Kidney (tissue), 13 donors: ENCODE measurements at regions not wholly inside any gene's neighbourhood (a gene's known extent, or its start where the extent isn't known, plus 50 kb on each side); places are given as distances from the start of the nearest gene placed in this dataset.

Source experiments
- DNase-seq, 5 donors: peaks; one replicate each; pipeline ENCODE4 v3.0.0-alpha.2; 2013 to 2020
- FAIRE-seq: peaks from 2 replicates; lab custom pipeline; 2012; peaks lifted over from hg19 to GRCh38; lab: Jason Lieb, UNC
- H3K27ac ChIP-seq, 2 donors: one replicate each; pipeline ENCODE4 v1.7.0; 2013; ENCODE audit warnings: low read depth in 2 of 2, low read length in 2 of 2, inconsistent platforms in 1 of 2
- H3K27me3 ChIP-seq: one replicate; pipeline ENCODE4 v1.7.1; 2013; ENCODE audit warnings: low read length, inconsistent platforms; ENCODE audit not compliant: control insufficient read depth, insufficient read depth
- H3K36me3 ChIP-seq, 3 donors: one replicate each; pipeline versions ENCODE4 v1.7.0 to v1.7.1; 2013; ENCODE audit warnings: low read length in 3 of 3, control low read depth in 1 of 3, inconsistent platforms in 1 of 3; ENCODE audit not compliant: insufficient read depth in 3 of 3, control insufficient read depth in 2 of 3
- H3K4me1 ChIP-seq, 3 donors: one replicate each; pipeline versions ENCODE4 v1.7.0 to v1.7.1; 2013; ENCODE audit warnings: low read length in 3 of 3, inconsistent platforms in 1 of 3, low read depth in 1 of 3; ENCODE audit not compliant: control insufficient read depth in 2 of 3, insufficient read depth in 2 of 3
- H3K4me3 ChIP-seq, 3 donors: one replicate each; pipeline versions ENCODE4 v1.7.0 to v1.8.1; 2013; ENCODE audit warnings: low read length in 3 of 3, control low read depth in 1 of 3, inconsistent platforms in 1 of 3
- H3K9ac ChIP-seq, 3 donors: one replicate each; pipeline versions ENCODE4 v1.7.0 to v1.7.1; 2013; ENCODE audit warnings: low read length in 3 of 3, control low read depth in 1 of 3, inconsistent platforms in 1 of 3
- H3K9me3 ChIP-seq, 3 donors: one replicate each; pipeline versions ENCODE4 v1.7.0 to v1.7.1; 2013; ENCODE audit warnings: low read length in 3 of 3, control low read depth in 1 of 3, inconsistent platforms in 1 of 3; ENCODE audit not compliant: control insufficient read depth in 2 of 3, insufficient read depth in 1 of 3
- intact Hi-C: fragments of 100-400 bp; cut with DNase I; formaldehyde crosslinking; loops from one replicate; pipeline ENCODE4 v1.11.1; 2022
- TF ChIP-seq, protein P1 (sequence below): IDR thresholded peaks from 3 replicates; pipeline ENCODE4 v1.5.1; 2012; ENCODE audit warnings: mild to moderate bottlenecking, moderate library complexity, borderline replicate concordance; ENCODE audit not compliant: insufficient read depth; ENCODE audit errors: extremely low read depth
- donor health status: control.
- donor health status: control.
- donor health status: control.
- donor health status: control.
- donor health status: control.
- donor health status: DM: yes; HTN: yes; CAD: no.
- donor health status: Normal renal cell carcinoma (clear cell type).

DNA sequence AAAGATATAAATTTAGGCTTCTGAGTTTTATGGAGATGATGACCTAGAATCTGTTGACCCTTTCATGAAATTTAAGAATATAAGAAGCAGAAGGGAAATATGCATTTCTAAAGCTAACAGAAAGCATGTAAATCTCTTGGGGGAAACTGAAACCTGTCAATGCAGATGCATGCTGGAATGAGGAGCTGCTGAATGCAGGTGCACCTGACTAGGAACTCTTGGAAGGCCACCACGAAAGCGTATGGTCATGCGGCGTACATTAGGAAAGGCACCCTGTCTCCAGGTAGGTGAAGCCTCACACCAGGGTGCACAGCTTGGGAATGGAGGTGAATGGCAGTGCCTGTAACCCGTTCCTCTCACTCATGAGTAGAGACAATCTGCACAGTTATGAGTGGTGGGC is 309.7 kb downstream of the SEC16B start:
- no peaks in the 10 kb centered on the region for H3K27me3 ChIP-seq
- intact Hi-C loops, result no loop called here
- H3K9ac ChIP-seq, result no peak overlapping the region
- H3K9me3 ChIP-seq, result no peaks in the 10 kb centered on the region
- no peaks in the 10 kb centered on the region for H3K4me1 ChIP-seq
- no peak for DNase-seq
- no peaks in the 10 kb centered on the region for H3K36me3 ChIP-seq
- TF ChIP-seq, protein P1, sequence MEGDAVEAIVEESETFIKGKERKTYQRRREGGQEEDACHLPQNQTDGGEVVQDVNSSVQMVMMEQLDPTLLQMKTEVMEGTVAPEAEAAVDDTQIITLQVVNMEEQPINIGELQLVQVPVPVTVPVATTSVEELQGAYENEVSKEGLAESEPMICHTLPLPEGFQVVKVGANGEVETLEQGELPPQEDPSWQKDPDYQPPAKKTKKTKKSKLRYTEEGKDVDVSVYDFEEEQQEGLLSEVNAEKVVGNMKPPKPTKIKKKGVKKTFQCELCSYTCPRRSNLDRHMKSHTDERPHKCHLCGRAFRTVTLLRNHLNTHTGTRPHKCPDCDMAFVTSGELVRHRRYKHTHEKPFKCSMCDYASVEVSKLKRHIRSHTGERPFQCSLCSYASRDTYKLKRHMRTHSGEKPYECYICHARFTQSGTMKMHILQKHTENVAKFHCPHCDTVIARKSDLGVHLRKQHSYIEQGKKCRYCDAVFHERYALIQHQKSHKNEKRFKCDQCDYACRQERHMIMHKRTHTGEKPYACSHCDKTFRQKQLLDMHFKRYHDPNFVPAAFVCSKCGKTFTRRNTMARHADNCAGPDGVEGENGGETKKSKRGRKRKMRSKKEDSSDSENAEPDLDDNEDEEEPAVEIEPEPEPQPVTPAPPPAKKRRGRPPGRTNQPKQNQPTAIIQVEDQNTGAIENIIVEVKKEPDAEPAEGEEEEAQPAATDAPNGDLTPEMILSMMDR, result no peak
- no peak overlapping the region for H3K27ac ChIP-seq
- FAIRE-seq, result no peak
- H3K4me3 ChIP-seq, result no peak overlapping the region

DNA sequence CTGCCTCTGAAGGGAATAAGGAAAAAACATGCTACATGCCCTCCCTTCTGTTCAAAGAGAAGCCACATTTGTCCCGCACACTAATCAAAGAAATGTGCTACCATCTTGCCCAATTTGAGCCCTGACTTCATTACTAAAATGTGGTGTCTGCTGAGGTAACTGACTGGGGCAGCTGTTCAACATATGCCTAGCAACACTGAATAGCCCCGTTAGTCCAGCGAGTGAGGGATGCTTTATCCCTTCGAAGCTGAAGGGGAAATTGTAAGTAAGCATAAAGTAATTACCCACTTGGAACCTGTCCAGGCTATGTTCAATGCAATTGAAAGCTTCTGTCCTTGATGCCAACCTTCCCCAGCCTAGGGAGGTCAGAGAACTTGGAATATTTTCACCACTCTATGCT is 310.6 kb downstream of the SEC16B start:
- FAIRE-seq, result no peak
- no peak overlapping the region for H3K4me3 ChIP-seq
- H3K36me3 ChIP-seq, result no peaks in the 10 kb centered on the region
- H3K27ac ChIP-seq, result no peak overlapping the region
- H3K9me3 ChIP-seq, result no peaks in the 10 kb centered on the region
- TF ChIP-seq, protein P1, result no peak
- DNase-seq, result no peak
- H3K9ac ChIP-seq, result no peak overlapping the region
- intact Hi-C loops, result no loop called here
- no peaks in the 10 kb centered on the region for H3K27me3 ChIP-seq
- H3K4me1 ChIP-seq, result no peaks in the 10 kb centered on the region

DNA sequence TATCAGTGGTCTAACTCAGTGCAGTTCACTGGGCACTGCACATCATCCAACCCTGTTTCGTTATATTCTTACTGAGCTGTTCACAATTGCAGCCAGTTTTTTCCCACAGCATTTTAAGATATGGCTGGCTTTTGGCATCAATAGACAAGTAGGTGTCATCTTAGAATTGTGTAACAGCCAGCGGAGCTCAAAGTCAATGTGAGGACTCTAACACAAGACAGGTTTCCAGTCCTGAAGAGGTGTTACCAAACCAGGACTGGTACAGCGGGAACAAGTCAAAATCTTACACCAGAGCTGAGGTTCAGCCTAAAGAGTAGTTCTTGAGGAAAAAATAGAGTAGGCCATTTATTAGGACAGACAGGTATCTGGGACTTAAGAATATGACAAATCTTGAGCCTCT is 313.3 kb downstream of the SEC16B start:
- Histone ChIP-seq H3K27me3 (no peaks in the 10 kb centered on the region), H3K4me1 (peaks cover 0 to 3% (median 0%) of the 10 kb centered on the region in 3 donors), H3K9me3 (no peaks in the 10 kb centered on the region), H3K4me3 (no peak overlapping the region), H3K9ac (no peak overlapping the region), H3K36me3 (no peaks in the 10 kb centered on the region), H3K27ac (no peak overlapping the region)
- FAIRE-seq, result no peak
- intact Hi-C loops, result no loop called here
- no peak for DNase-seq
- TF ChIP-seq, protein P1, result no peak

DNA sequence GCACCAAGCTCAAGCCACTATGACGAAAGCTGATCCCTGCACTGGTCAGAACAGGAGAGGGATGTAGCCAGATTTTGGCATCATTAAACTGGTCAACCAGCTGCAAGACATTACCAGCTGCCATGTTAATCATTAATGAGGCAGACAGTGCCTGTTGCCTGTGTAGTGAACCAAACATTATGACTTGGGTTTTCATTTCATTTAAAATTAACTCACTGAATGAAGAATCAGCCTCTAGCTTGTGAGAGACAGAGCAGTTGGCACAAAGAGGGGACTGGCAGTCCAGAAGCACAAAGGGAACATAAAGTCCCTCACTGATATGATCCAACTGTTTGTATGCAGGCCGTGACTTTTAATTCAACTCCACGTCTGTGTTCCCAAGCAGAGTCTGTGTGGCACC is 318.9 kb downstream of the SEC16B start:
- Histone ChIP-seq H3K27me3 (no peaks in the 10 kb centered on the region), H3K4me3 (no peak overlapping the region), H3K9ac (no peak overlapping the region), H3K36me3 (no peaks in the 10 kb centered on the region), H3K9me3 (no peaks in the 10 kb centered on the region), H3K27ac (peak overlapping the region in 1 of 2 donors; percentile 23), H3K4me1 (peaks cover 0 to 19% (median 9%) of the 10 kb centered on the region in 3 donors)
- FAIRE-seq (peak; percentile 95), DNase-seq (peak in 4 of 5 donors; percentile 70 to 93 (median 84))
- intact Hi-C loops, result no loop called here
- TF ChIP-seq, protein P1, result no peak
